ENCODE measurements at regions not wholly inside any gene's neighbourhood (a gene's known extent, or its start where the extent isn't known, plus 50 kb on each side); places are given as distances from the start of the nearest gene placed in this dataset.
"Not testable (repeated sequence)": the region's sequence is repeated elsewhere in the genome, so short reads cannot be mapped to it uniquely, and the experiment has no call there.

GRCh38 chr11:38530226-38530625 is 1932.2 kb upstream of the RAG2 start:
- TF ChIP-seq, protein P1, sequence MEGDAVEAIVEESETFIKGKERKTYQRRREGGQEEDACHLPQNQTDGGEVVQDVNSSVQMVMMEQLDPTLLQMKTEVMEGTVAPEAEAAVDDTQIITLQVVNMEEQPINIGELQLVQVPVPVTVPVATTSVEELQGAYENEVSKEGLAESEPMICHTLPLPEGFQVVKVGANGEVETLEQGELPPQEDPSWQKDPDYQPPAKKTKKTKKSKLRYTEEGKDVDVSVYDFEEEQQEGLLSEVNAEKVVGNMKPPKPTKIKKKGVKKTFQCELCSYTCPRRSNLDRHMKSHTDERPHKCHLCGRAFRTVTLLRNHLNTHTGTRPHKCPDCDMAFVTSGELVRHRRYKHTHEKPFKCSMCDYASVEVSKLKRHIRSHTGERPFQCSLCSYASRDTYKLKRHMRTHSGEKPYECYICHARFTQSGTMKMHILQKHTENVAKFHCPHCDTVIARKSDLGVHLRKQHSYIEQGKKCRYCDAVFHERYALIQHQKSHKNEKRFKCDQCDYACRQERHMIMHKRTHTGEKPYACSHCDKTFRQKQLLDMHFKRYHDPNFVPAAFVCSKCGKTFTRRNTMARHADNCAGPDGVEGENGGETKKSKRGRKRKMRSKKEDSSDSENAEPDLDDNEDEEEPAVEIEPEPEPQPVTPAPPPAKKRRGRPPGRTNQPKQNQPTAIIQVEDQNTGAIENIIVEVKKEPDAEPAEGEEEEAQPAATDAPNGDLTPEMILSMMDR (IDR thresholded peaks at IDR 0.05; ENCODE audit: unreplicated experiment): no peak
- Mint-ChIP-seq H3K36me3 (ENCODE audit: low read depth, unreplicated experiment) (no peaks in the 10 kb centered on the region), H3K27ac (ENCODE audit: unreplicated experiment) (no peak overlapping the region), H3K4me3 (ENCODE audit: unreplicated experiment) (no peak overlapping the region), H3K4me1 (ENCODE audit: unreplicated experiment) (no peaks in the 10 kb centered on the region), H3K27me3 (ENCODE audit: unreplicated experiment) (no peaks in the 10 kb centered on the region), H3K9me3 (ENCODE audit: unreplicated experiment) (no peaks in the 10 kb centered on the region)
- DNase-seq (ENCODE audit: low spot score): no peak

DNA sequence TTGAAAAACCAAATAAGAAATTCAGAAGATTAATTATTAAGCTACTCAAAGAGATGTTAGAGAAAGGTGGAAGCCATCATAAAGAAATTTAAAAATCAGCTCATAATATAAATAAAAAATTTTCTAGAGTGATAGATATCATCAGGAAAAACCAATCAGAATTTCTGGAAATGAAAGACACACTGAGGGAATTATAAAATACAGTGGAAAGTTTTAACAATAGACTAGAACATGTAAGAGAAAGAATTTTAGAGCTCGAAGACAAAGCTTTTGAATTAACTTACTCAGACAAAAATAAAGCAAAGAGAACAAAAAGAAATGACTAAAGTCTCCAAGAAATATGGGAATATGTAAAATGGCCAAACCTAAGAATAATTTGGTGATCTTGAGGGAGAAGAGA is 1926.9 kb upstream of the RAG2 start:
- TF ChIP-seq, protein P1 (IDR thresholded peaks at IDR 0.05; ENCODE audit: unreplicated experiment): no peak
- Mint-ChIP-seq H3K4me1 (ENCODE audit: unreplicated experiment) (no peaks in the 10 kb centered on the region), H3K27me3 (ENCODE audit: unreplicated experiment) (no peaks in the 10 kb centered on the region), H3K36me3 (ENCODE audit: low read depth, unreplicated experiment) (no peaks in the 10 kb centered on the region), H3K9me3 (ENCODE audit: unreplicated experiment) (no peaks in the 10 kb centered on the region), H3K27ac (ENCODE audit: unreplicated experiment) (no peak overlapping the region), H3K4me3 (ENCODE audit: unreplicated experiment) (no peak overlapping the region)
- DNase-seq (ENCODE audit: low spot score): no peak

GRCh38 chr11:38517991-38518390 is 1920.0 kb upstream of the RAG2 start:
- TF ChIP-seq, protein P1 (IDR thresholded peaks at IDR 0.05; ENCODE audit: unreplicated experiment): no peak
- no peak overlapping the region for H3K4me3 Mint-ChIP-seq (ENCODE audit: unreplicated experiment)
- no peaks in the 10 kb centered on the region for H3K36me3 Mint-ChIP-seq (ENCODE audit: low read depth, unreplicated experiment)
- no peaks in the 10 kb centered on the region for H3K4me1 Mint-ChIP-seq (ENCODE audit: unreplicated experiment)
- peaks cover 2% of the 10 kb centered on the region for H3K27me3 Mint-ChIP-seq (ENCODE audit: unreplicated experiment)
- DNase-seq (ENCODE audit: low spot score): no peak
- no peaks in the 10 kb centered on the region for H3K9me3 Mint-ChIP-seq (ENCODE audit: unreplicated experiment)
- no peak overlapping the region for H3K27ac Mint-ChIP-seq (ENCODE audit: unreplicated experiment)

DNA sequence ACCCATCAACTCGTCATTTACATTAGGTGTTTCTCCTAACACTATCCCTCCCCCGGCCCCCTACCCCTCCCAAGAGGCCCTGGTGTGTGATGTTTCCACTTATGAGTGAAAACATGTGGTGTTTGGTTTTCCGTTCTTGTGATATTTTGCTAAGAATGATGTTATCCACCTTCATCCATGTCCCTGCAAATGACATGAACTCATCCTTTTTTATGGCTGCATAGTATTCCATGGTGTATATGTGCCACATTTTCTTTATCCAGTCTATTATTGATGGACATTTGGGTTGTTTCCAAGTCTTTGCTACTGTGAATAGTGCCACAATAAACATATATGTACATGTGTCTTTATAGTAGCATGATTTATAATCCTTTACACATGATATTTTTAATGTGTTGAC is 1914.8 kb upstream of the RAG2 start:
- not testable (repeated sequence) for H3K4me3 Mint-ChIP-seq (ENCODE audit: unreplicated experiment); H3K9me3 Mint-ChIP-seq (ENCODE audit: unreplicated experiment); H3K27ac Mint-ChIP-seq (ENCODE audit: unreplicated experiment); H3K27me3 Mint-ChIP-seq (ENCODE audit: unreplicated experiment); DNase-seq (ENCODE audit: low spot score); H3K4me1 Mint-ChIP-seq (ENCODE audit: unreplicated experiment); H3K36me3 Mint-ChIP-seq (ENCODE audit: low read depth, unreplicated experiment)

GRCh38 chr11:38510041-38510440 is 1912.0 kb upstream of the RAG2 start:
- TF ChIP-seq, protein P1 (IDR thresholded peaks at IDR 0.05; ENCODE audit: unreplicated experiment): no peak
- no peaks in the 10 kb centered on the region for H3K36me3 Mint-ChIP-seq (ENCODE audit: low read depth, unreplicated experiment)
- no peak overlapping the region for H3K4me3 Mint-ChIP-seq (ENCODE audit: unreplicated experiment)
- H3K27me3 Mint-ChIP-seq (ENCODE audit: unreplicated experiment): peaks cover 2% of the 10 kb centered on the region
- H3K4me1 Mint-ChIP-seq (ENCODE audit: unreplicated experiment): no peaks in the 10 kb centered on the region
- no peak for DNase-seq (ENCODE audit: low spot score)
- H3K9me3 Mint-ChIP-seq (ENCODE audit: unreplicated experiment): no peaks in the 10 kb centered on the region
- no peak overlapping the region for H3K27ac Mint-ChIP-seq (ENCODE audit: unreplicated experiment)

DNA sequence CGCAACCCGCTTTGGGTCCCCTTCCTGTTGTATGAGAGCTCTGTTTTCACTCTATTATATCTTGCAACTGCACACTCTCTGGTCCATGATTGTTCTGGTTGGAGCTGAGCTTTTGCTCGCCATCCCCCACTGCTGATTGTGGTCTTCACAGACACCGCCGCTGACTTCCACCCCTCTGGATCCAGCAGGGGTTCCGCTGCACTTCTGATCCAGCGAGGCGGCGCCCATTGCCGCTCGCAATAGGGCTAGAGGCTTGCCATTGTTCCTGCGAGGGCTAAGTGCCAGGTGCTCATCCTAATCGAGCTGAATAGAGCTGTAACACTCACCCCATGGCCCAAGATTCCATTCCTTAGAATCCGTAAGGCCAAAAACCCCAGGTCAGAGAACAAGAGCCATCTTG is 1905.8 kb upstream of the RAG2 start:
- H3K27ac Mint-ChIP-seq (ENCODE audit: unreplicated experiment): no peak overlapping the region
- TF ChIP-seq, protein P1 (IDR thresholded peaks at IDR 0.05; ENCODE audit: unreplicated experiment): no peak

More for the DNA sequence above, 1905.8 kb upstream of the RAG2 start:
- Mint-ChIP-seq H3K27me3 (ENCODE audit: unreplicated experiment) (no peaks in the 10 kb centered on the region), H3K36me3 (ENCODE audit: low read depth, unreplicated experiment) (no peaks in the 10 kb centered on the region), H3K9me3 (ENCODE audit: unreplicated experiment) (no peaks in the 10 kb centered on the region), H3K4me3 (ENCODE audit: unreplicated experiment) (no peak overlapping the region), H3K4me1 (ENCODE audit: unreplicated experiment) (no peaks in the 10 kb centered on the region)
- no peak for DNase-seq (ENCODE audit: low spot score)
